ENCODE measurements at regions not wholly inside any gene's neighbourhood (a gene's known extent, or its start where the extent isn't known, plus 50 kb on each side); places are given as distances from the start of the nearest gene placed in this dataset.

GRCh38 chr11:72493426-72494108 is 59.2 kb upstream of the CLPB start:
- no peak for DNase-seq
- Mint-ChIP-seq H3K9me3 (no peaks in the 10 kb centered on the region), H3K36me3 (ENCODE audit: low read depth) (no peaks in the 10 kb centered on the region), H3K27ac (no peak overlapping the region), H3K4me3 (no peak overlapping the region), H3K4me1 (ENCODE audit: low read depth) (peaks cover 8% of the 10 kb centered on the region), H3K27me3 (no peaks in the 10 kb centered on the region)
- no peak for TF ChIP-seq CTCF (IDR thresholded peaks at IDR 0.05)
- POLR2A ChIA-PET: interaction anchor here (0.6 to 1.0 kb wide), 2 partner anchors 59 to 62 kb away, joined by 3 read pairs; no protein-coding TSS in a partner anchor
- ATAC-seq: no peak
- CTCF ChIA-PET: interaction anchor here (1.3 to 1.8 kb wide), 2 partner anchors 22 to 80 kb away, joined by 5 to 8 read pairs; no protein-coding TSS in a partner anchor
- intact Hi-C loops (cut with micrococcal nuclease): no loop called here

- Mint-ChIP-seq H3K36me3 (ENCODE audit: low read depth) (no peaks in the 10 kb centered on the region), H3K27me3 (no peaks in the 10 kb centered on the region), H3K4me1 (ENCODE audit: low read depth) (peaks cover 8% of the 10 kb centered on the region), H3K9me3 (no peaks in the 10 kb centered on the region), H3K27ac (no peak overlapping the region), H3K4me3 (no peak overlapping the region)
- no peak for TF ChIP-seq CTCF (IDR thresholded peaks at IDR 0.05)
- DNase-seq (no peak), ATAC-seq (no peak)
- intact Hi-C loops (cut with micrococcal nuclease): no loop called here
- POLR2A ChIA-PET: no interaction called here
- CTCF ChIA-PET: interaction anchor here (0.7 to 1.8 kb wide), 2 partner anchors 23 to 63 kb away, joined by 3 to 7 read pairs; no protein-coding TSS in a partner anchor
Measured at GRCh38 chr11:72491001-72491400, 56.7 kb upstream of the CLPB start.

Measured in activated CD8-positive, alpha-beta T cell treated with anti-CD3 and anti-CD28 coated beads for 36 hours (primary cell).